ENCODE measurements at regions not wholly inside any gene's neighbourhood (a gene's known extent, or its start where the extent isn't known, plus 50 kb on each side); places are given as distances from the start of the nearest gene placed in this dataset.

DNA sequence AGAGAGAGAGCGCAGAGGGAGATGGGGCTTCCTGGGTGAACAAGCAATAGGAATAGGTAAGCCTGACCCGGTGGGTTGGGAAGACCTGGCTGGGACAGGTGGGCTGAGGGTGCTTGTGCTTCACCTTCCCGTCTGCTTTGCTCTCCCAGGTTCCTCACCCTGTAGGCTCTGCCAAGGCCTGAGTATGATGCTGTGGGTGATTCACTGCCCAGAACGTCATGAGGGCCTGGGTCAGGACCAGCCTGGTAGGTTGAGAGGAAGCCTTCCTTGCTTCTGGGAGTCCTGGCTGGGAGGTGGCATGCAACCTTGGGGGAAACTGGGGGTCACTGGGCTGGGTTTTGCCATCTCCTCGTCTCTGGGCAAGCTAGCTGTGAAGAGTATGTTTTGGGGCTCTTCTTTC, 220.2 kb upstream of the APCDD1 start:
- no peak for TF ChIP-seq ZNF274 (IDR thresholded peaks at IDR 0.05; ENCODE audit: low read depth, low read length)
- TF ChIP-seq YY1 (IDR thresholded peaks at IDR 0.05; ENCODE audit: insufficient read depth, insufficient read length) = no peak
